ENCODE measurements at regions not wholly inside any gene's neighbourhood (a gene's known extent, or its start where the extent isn't known, plus 50 kb on each side); places are given as distances from the start of the nearest gene placed in this dataset.

- no peaks in the 10 kb centered on the region for H3K79me2 ChIP-seq (ENCODE audit: insufficient read depth, low read depth)
- no peaks in the 10 kb centered on the region for H3K36me3 ChIP-seq (ENCODE audit: insufficient read depth)
- no peaks in the 10 kb centered on the region for H3K27me3 ChIP-seq (ENCODE audit: insufficient read depth, low read depth)
- no peak overlapping the region for H3K9ac ChIP-seq
- H3K27ac ChIP-seq = no peak overlapping the region
- TF ChIP-seq, protein P1, sequence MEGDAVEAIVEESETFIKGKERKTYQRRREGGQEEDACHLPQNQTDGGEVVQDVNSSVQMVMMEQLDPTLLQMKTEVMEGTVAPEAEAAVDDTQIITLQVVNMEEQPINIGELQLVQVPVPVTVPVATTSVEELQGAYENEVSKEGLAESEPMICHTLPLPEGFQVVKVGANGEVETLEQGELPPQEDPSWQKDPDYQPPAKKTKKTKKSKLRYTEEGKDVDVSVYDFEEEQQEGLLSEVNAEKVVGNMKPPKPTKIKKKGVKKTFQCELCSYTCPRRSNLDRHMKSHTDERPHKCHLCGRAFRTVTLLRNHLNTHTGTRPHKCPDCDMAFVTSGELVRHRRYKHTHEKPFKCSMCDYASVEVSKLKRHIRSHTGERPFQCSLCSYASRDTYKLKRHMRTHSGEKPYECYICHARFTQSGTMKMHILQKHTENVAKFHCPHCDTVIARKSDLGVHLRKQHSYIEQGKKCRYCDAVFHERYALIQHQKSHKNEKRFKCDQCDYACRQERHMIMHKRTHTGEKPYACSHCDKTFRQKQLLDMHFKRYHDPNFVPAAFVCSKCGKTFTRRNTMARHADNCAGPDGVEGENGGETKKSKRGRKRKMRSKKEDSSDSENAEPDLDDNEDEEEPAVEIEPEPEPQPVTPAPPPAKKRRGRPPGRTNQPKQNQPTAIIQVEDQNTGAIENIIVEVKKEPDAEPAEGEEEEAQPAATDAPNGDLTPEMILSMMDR (conservative IDR thresholded peaks at IDR 0.05; ENCODE audit: low read depth, low read length) = no peak
- no peak overlapping the region for H2AFZ ChIP-seq (ENCODE audit: low read depth)
- H4K20me1 ChIP-seq (ENCODE audit: insufficient read depth) = no peaks in the 10 kb centered on the region
- no peaks in the 10 kb centered on the region for H3K4me1 ChIP-seq (ENCODE audit: low read depth, poor library complexity, severe bottlenecking)
- no peak overlapping the region for H3K4me3 ChIP-seq (IDR thresholded peaks at IDR 0.05; ENCODE audit: insufficient read depth, low read depth, low read length)
- H3K4me2 ChIP-seq = no peak overlapping the region
Observed at GRCh38 chr4:22901631-22902030, 208.9 kb downstream of the GBA3 start.

- no peaks in the 10 kb centered on the region for H3K27me3 ChIP-seq (ENCODE audit: insufficient read depth, low read depth)
- H3K36me3 ChIP-seq (ENCODE audit: insufficient read depth) = no peaks in the 10 kb centered on the region
- no peak overlapping the region for H3K4me2 ChIP-seq
- no peaks in the 10 kb centered on the region for H4K20me1 ChIP-seq (ENCODE audit: insufficient read depth)
- TF ChIP-seq, protein P1 (conservative IDR thresholded peaks at IDR 0.05; ENCODE audit: low read depth, low read length) = no peak
- H3K27ac ChIP-seq = no peak overlapping the region
- no peak overlapping the region for H2AFZ ChIP-seq (ENCODE audit: low read depth)
- H3K79me2 ChIP-seq (ENCODE audit: insufficient read depth, low read depth) = no peaks in the 10 kb centered on the region
- no peak overlapping the region for H3K9ac ChIP-seq
- no peaks in the 10 kb centered on the region for H3K4me1 ChIP-seq (ENCODE audit: low read depth, poor library complexity, severe bottlenecking)
- no peak overlapping the region for H3K4me3 ChIP-seq (IDR thresholded peaks at IDR 0.05; ENCODE audit: insufficient read depth, low read depth, low read length)
Observed at GRCh38 chr4:22900876-22901275, 208.1 kb downstream of the GBA3 start.

DNA sequence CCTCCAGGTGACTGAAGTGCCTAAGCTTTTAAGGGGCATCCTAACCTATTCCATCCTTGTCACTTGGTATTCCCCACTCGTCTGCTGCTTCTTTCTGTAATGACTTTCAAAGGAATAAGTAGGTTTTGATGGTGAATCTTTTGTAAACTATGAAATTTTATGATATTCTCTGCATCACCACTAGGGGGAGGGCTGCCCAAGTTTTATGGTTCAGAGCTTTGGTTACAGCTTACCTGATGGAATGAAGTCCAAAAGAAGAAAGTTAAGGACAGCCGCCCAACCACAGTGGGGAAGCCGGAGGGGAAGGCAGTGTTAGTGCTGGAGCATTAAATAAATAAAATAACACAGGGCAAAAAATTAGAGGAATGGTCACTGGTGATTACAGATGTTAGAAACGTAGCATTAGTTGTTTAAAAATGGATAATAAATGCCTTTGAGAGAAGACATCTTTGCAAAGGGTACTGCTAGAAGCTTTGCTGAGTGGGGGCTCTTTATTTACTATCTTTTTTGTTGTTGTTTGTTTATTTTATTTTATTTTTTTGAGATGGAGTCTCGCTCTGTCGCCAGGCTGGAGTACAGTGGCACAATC lies 204.9 kb downstream of the GBA3 start:
- no peaks in the 10 kb centered on the region for H3K79me2 ChIP-seq (ENCODE audit: insufficient read depth, low read depth)
- H3K4me1 ChIP-seq (ENCODE audit: low read depth, poor library complexity, severe bottlenecking) = no peaks in the 10 kb centered on the region
- H3K4me2 ChIP-seq = no peak overlapping the region
- TF ChIP-seq, protein P1 (conservative IDR thresholded peaks at IDR 0.05; ENCODE audit: low read depth, low read length) = peak; percentile 83
- H3K9ac ChIP-seq = no peak overlapping the region
- no peaks in the 10 kb centered on the region for H4K20me1 ChIP-seq (ENCODE audit: insufficient read depth)
- no peak overlapping the region for H3K4me3 ChIP-seq (IDR thresholded peaks at IDR 0.05; ENCODE audit: insufficient read depth, low read depth, low read length)
- H3K27me3 ChIP-seq (ENCODE audit: insufficient read depth, low read depth) = no peaks in the 10 kb centered on the region
- no peak overlapping the region for H3K27ac ChIP-seq
- no peaks in the 10 kb centered on the region for H3K36me3 ChIP-seq (ENCODE audit: insufficient read depth)
- H2AFZ ChIP-seq (ENCODE audit: low read depth) = no peak overlapping the region

DNA sequence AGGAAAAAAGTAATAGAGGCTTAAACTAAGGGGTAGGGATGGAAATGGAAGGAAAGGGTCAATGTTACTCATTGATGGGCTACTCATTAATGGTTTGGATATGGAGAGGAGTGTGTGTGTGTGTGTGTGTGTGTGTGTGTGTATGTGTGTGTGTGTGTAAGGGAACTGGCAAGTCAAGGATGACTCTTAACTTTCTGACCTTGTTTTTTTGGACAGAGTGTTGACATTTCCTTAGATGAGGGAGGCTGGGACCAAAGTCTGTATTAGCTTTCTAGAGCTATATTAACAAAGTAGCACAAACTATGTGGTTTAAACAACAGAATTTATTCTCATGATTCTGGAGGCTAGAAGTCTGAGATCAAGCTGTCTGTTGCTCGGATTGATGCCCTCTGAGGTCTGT lies 202.7 kb downstream of the GBA3 start:
- Histone ChIP-seq H3K27ac (no peak overlapping the region), H3K79me2 (ENCODE audit: insufficient read depth, low read depth) (no peaks in the 10 kb centered on the region), H3K4me2 (no peak overlapping the region), H3K4me3 (IDR thresholded peaks at IDR 0.05; ENCODE audit: insufficient read depth, low read depth, low read length) (no peak overlapping the region), H3K27me3 (ENCODE audit: insufficient read depth, low read depth) (no peaks in the 10 kb centered on the region), H3K4me1 (ENCODE audit: low read depth, poor library complexity, severe bottlenecking) (no peaks in the 10 kb centered on the region), H4K20me1 (ENCODE audit: insufficient read depth) (no peaks in the 10 kb centered on the region), H3K9ac (no peak overlapping the region), H3K36me3 (ENCODE audit: insufficient read depth) (no peaks in the 10 kb centered on the region), H2AFZ (ENCODE audit: low read depth) (no peak overlapping the region)
- TF ChIP-seq, protein P1 (conservative IDR thresholded peaks at IDR 0.05; ENCODE audit: low read depth, low read length) = no peak
